Right lobe of liver (tissue), 6 donors: ENCODE measurements at regions not wholly inside any gene's neighbourhood (a gene's known extent, or its start where the extent isn't known, plus 50 kb on each side); places are given as distances from the start of the nearest gene placed in this dataset.

Experiments
- ATAC-seq, 4 donors: fragments of 200-7000 bp; cut with Tn5 transposase; one replicate each; pipeline ENCODE4 v1.9.1; 2020; ENCODE audit warnings: mild to moderate bottlenecking in 4 of 4, moderate library complexity in 4 of 4
- DNase-seq, 3 donors: peaks; one replicate each; pipeline ENCODE4 v3.0.0-alpha.2; 2020
- H3K27ac ChIP-seq, 3 donors: fragments of 200-600 bp; one replicate each; pipeline ENCODE4 v1.8.0; 2022
- H3K27me3 ChIP-seq, 2 donors: fragments of 200-600 bp; one replicate each; pipeline ENCODE4 v1.8.0; 2022
- H3K36me3 ChIP-seq, 4 donors: fragments of 200-600 bp; sonication (generic) in 1 of 4; one replicate each; pipeline versions ENCODE4 v1.5.1 to v1.8.0; 2017 to 2022; ENCODE audit warnings: control low read depth in 1 of 4
- H3K4me1 ChIP-seq, 4 donors: fragments of 200-600 bp; sonication (generic) in 1 of 4; one replicate each; pipeline versions ENCODE4 v1.5.1 to v1.8.0; 2017 to 2022; ENCODE audit warnings: control low read depth in 1 of 4
- H3K4me3 ChIP-seq, 3 donors: fragments of 200-600 bp; one replicate each; pipeline ENCODE4 v1.8.0; 2022
- H3K9me3 ChIP-seq, 4 donors: fragments of 200-600 bp; sonication (generic) in 1 of 4; one replicate each; pipeline versions ENCODE4 v1.5.1 to v1.8.0; 2017 to 2022; ENCODE audit warnings: control low read depth in 1 of 4
- POLR2A ChIP-seq: fragments of 450-650 bp; IDR thresholded peaks from one replicate; pipeline ENCODE4 v1.6.1; 2017; ENCODE audit warnings: antibody characterized with exemption, mild to moderate bottlenecking
- WGBS: methylation state at CpG from one replicate; pipeline ENCODE4 v1.1.6; 2018; ENCODE audit warnings: low coverage, low lambda C conversion rate; ENCODE audit not compliant: insufficient coverage; ENCODE audit errors: missing lambda C conversion rate; 5-methylcytosine and 5-hydroxymethylcytosine counted together
- intact Hi-C, 2 donors: fragments of 100-400 bp; cut with DNase I; formaldehyde crosslinking; loops; one replicate each; pipeline versions ENCODE4 v1.11.2 to v1.14.1; 2022
- TF ChIP-seq, protein P1 (sequence below), 4 donors: fragments of 200-600 bp in 3 of 4; fragments of 450-650 bp in 1 of 4; IDR thresholded peaks; one replicate each; pipeline versions ENCODE4 v1.5.1 to v1.8.0; 2016 to 2022; ENCODE audit warnings: antibody characterized with exemption in 4 of 4, mild to moderate bottlenecking in 2 of 4
- donor health status: DM: no; HTN: yes; CAD: no.
- donor health status: DM: no; HTN: no; CAD: no.
- donor health status: DM: no; HTN: no; CAD: no.
- donor health status: DM: no; HTN: yes; CAD: no.
- donor health status: DM: no; HTN: yes; CAD: no.

GRCh38 chr4:18512718-18513117 lies 491.2 kb upstream of the LCORL start:
- H3K4me3 ChIP-seq = no peak overlapping the region
- ATAC-seq (no peak), DNase-seq (no peak)
- intact Hi-C loops = no loop called here
- H3K27me3 ChIP-seq = no peaks in the 10 kb centered on the region
- no peak overlapping the region for H3K27ac ChIP-seq
- no peaks in the 10 kb centered on the region for H3K9me3 ChIP-seq
- no peaks in the 10 kb centered on the region for H3K4me1 ChIP-seq
- no peak for TF ChIP-seq POLR2A
- TF ChIP-seq, protein P1, sequence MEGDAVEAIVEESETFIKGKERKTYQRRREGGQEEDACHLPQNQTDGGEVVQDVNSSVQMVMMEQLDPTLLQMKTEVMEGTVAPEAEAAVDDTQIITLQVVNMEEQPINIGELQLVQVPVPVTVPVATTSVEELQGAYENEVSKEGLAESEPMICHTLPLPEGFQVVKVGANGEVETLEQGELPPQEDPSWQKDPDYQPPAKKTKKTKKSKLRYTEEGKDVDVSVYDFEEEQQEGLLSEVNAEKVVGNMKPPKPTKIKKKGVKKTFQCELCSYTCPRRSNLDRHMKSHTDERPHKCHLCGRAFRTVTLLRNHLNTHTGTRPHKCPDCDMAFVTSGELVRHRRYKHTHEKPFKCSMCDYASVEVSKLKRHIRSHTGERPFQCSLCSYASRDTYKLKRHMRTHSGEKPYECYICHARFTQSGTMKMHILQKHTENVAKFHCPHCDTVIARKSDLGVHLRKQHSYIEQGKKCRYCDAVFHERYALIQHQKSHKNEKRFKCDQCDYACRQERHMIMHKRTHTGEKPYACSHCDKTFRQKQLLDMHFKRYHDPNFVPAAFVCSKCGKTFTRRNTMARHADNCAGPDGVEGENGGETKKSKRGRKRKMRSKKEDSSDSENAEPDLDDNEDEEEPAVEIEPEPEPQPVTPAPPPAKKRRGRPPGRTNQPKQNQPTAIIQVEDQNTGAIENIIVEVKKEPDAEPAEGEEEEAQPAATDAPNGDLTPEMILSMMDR (IDR thresholded peaks at IDR 0.05) = no peak
- H3K36me3 ChIP-seq = no peaks in the 10 kb centered on the region

DNA sequence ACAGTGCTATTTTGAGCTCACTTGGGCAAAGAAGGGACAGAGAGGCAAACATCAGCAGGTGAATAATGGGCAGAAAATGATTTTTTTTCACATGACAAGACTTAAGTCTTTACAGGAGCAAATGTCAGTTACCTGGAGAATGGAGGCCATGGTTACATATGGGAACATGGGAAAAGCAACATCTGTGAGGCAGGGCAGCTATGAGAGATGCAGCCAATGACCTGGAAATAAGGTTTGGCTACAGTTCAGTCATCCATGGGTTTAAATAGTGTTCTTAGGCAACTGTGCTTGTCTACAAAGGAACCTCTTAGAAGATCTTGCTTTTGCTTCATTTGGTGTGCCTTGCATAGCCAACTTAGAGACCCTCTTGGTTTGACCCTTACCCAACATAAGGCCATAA lies 490.2 kb upstream of the LCORL start:
- H3K9me3 ChIP-seq = no peaks in the 10 kb centered on the region
- TF ChIP-seq, protein P1 (IDR thresholded peaks at IDR 0.05) = no peak
- no peak for TF ChIP-seq POLR2A
- no peaks in the 10 kb centered on the region for H3K36me3 ChIP-seq
- no peaks in the 10 kb centered on the region for H3K27me3 ChIP-seq
- H3K4me1 ChIP-seq = no peaks in the 10 kb centered on the region
- intact Hi-C loops = no loop called here
- DNase-seq (no peak), ATAC-seq (no peak)
- no peak overlapping the region for H3K27ac ChIP-seq
- H3K4me3 ChIP-seq = no peak overlapping the region

GRCh38 chr4:18508786-18509185 lies 487.2 kb upstream of the LCORL start:
- 10% methylated on average over 2 of the region's 2 CpGs for WGBS
- no peak for ATAC-seq
- TF ChIP-seq, protein P1 (IDR thresholded peaks at IDR 0.05) = no peak
- no peak for TF ChIP-seq POLR2A
- intact Hi-C loops = no loop called here
- Histone ChIP-seq H3K4me3 (no peak overlapping the region), H3K27ac (no peak overlapping the region), H3K36me3 (no peaks in the 10 kb centered on the region), H3K4me1 (no peaks in the 10 kb centered on the region), H3K9me3 (no peaks in the 10 kb centered on the region), H3K27me3 (no peaks in the 10 kb centered on the region)
- no peak for DNase-seq

- no peaks in the 10 kb centered on the region for H3K9me3 ChIP-seq
These were observed 459.4 kb upstream of the LCORL start for GRCh38 chr4:18480928-18481327.

GRCh38 chr4:18480342-18480741 lies 458.8 kb upstream of the LCORL start:
- no peak overlapping the region for H3K27ac ChIP-seq
- DNase-seq (no peak), ATAC-seq (no peak)
- H3K27me3 ChIP-seq = no peaks in the 10 kb centered on the region
- no peaks in the 10 kb centered on the region for H3K36me3 ChIP-seq
- H3K4me1 ChIP-seq = no peaks in the 10 kb centered on the region
- no peaks in the 10 kb centered on the region for H3K9me3 ChIP-seq
- TF ChIP-seq, protein P1 (IDR thresholded peaks at IDR 0.05) = no peak
- no peak for TF ChIP-seq POLR2A
- intact Hi-C loops = no loop called here
- H3K4me3 ChIP-seq = no peak overlapping the region

More at GRCh38 chr4:18480928-18481327, 459.4 kb upstream of the LCORL start:
- H3K36me3 ChIP-seq = no peaks in the 10 kb centered on the region
- H3K27me3 ChIP-seq = no peaks in the 10 kb centered on the region
- ATAC-seq = no peak
- no peak overlapping the region for H3K4me3 ChIP-seq
- intact Hi-C loops = no loop called here
- no peaks in the 10 kb centered on the region for H3K4me1 ChIP-seq
- H3K27ac ChIP-seq = no peak overlapping the region
- TF ChIP-seq, protein P1 (IDR thresholded peaks at IDR 0.05) = no peak
- no peak for TF ChIP-seq POLR2A
- DNase-seq = no peak
